GM12892 (cell line): ENCODE measurements at regions not wholly inside any gene's neighbourhood (a gene's known extent, or its start where the extent isn't known, plus 50 kb on each side); places are given as distances from the start of the nearest gene placed in this dataset.

Source experiments
- POLR2A ChIP-seq: IDR thresholded peaks from 2 replicates; pipeline ENCODE4 v1.6.1; 2011; ENCODE audit warnings: low read depth, low read length, control low read depth
- POLR2AphosphoS5 ChIP-seq: IDR thresholded peaks from 2 replicates; pipeline ENCODE4 v1.6.1; 2011; ENCODE audit warnings: low read depth, low read length, control low read depth
- TAF1 ChIP-seq: IDR thresholded peaks from 2 replicates; pipeline ENCODE4 v1.6.1; 2011; ENCODE audit warnings: low read depth, mild to moderate bottlenecking, control low read depth, low read length, borderline replicate concordance

DNA sequence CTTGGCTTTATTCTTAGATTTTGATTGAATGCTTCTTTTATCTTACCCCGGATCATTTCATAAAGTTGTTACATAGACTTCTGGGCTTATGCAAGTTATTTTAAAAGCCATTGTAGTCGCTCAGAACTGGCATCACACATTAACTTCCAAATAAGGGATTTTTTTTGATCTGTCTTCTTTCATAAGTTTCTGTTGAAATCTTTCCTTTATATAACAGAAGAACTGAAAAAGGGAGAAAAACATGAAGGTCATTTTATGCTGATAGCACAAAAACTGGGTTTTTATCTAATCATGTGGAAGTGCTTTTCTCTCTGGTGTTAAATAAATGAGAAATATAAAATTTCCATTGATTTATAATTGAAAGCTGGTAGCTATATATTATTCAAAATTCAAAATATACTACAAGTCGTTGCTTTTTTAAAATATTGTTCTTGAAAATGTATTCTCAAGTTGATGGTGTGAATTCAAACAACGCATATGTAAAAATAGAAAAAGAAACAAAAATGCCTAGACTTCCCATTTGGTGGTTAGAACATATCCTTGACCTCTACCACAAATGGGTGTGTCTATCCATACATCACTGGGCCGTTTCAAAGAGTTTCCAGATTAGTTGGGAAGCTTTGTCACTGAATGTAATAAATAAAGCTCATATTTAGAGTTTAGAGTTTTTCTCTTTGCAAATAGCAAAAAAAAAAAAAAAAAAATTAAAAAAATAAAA lies 258.3 kb upstream of the ZPLD1 start:
- TF ChIP-seq POLR2AphosphoS5 (no peak), TAF1 (no peak), POLR2A (no peak)
